BJ (cell line): ENCODE measurements at regions not wholly inside any gene's neighbourhood (a gene's known extent, or its start where the extent isn't known, plus 50 kb on each side); places are given as distances from the start of the nearest gene placed in this dataset.
"Not testable (repeated sequence)": the region's sequence is repeated elsewhere in the genome, so short reads cannot be mapped to it uniquely, and the experiment has no call there.

ENCODE experiments used
- CTCF ChIA-PET: fragments of 350-600 bp; formaldehyde crosslinking; extraction: SDS; loops from one replicate; lab custom pipeline; 2021; ENCODE audit warnings: antibody characterized with exemption, inconsistent platforms; lab: Yijun Ruan, JAX
- POLR2A ChIA-PET: fragments of 300-600 bp; sonication (Branson Sonifier 250); formaldehyde crosslinking; extraction: SDS; loops from one replicate; lab custom pipeline; 2021; ENCODE audit warnings: antibody characterized with exemption; lab: Charles Lee
- DNase-seq: peaks from one replicate; pipeline ENCODE4 v3.0.0-alpha.2; 2011; ENCODE audit warnings: low read depth
- H3K27me3 ChIP-seq: 2 replicates; pipeline ENCODE4 v1.6.0; 2011; ENCODE audit warnings: low read length; ENCODE audit not compliant: control insufficient read depth, insufficient read depth
- H3K36me3 ChIP-seq: 2 replicates; pipeline ENCODE4 v1.5.1; 2011; ENCODE audit warnings: low read length; ENCODE audit not compliant: control insufficient read depth, insufficient read depth
- H3K4me3 ChIP-seq: 2 replicates; pipeline ENCODE4 v1.5.1; 2011; ENCODE audit warnings: low read depth, mild to moderate bottlenecking, control low read depth, low read length
- CTCF ChIP-seq: IDR thresholded peaks from 2 replicates; pipeline ENCODE4 v1.5.1; 2011; ENCODE audit warnings: low read depth, mild to moderate bottlenecking, control low read depth, inconsistent platforms, low read length, moderate library complexity; ENCODE audit not compliant: insufficient read depth

- H3K36me3 ChIP-seq: no peaks in the 10 kb centered on the region
- no peak for DNase-seq
- H3K4me3 ChIP-seq: no peak overlapping the region
- no peaks in the 10 kb centered on the region for H3K27me3 ChIP-seq
- TF ChIP-seq CTCF: no peak
- POLR2A ChIA-PET: no interaction called here
- CTCF ChIA-PET: no interaction called here
Observed at GRCh38 chr14:83006121-83006670, 1472.5 kb upstream of the SEL1L start.

GRCh38 chr14:83007052-83007451 is 1473.4 kb upstream of the SEL1L start:
- DNase-seq, H3K27me3 ChIP-seq, CTCF ChIA-PET, POLR2A ChIA-PET, H3K4me3 ChIP-seq, H3K36me3 ChIP-seq: not testable (repeated sequence)

GRCh38 chr14:83007641-83008225 is 1474.1 kb upstream of the SEL1L start:
- TF ChIP-seq CTCF: no peak
- no peaks in the 10 kb centered on the region for H3K27me3 ChIP-seq
- H3K36me3 ChIP-seq: no peaks in the 10 kb centered on the region
- DNase-seq: no peak
- CTCF ChIA-PET: no interaction called here
- no peak overlapping the region for H3K4me3 ChIP-seq
- POLR2A ChIA-PET: interaction anchor here (0.6 kb wide), 1 partner anchor 9 kb away, joined by 3 read pairs; no protein-coding TSS in a partner anchor

GRCh38 chr14:83017296-83017695 is 1483.6 kb upstream of the SEL1L start:
- TF ChIP-seq CTCF: no peak
- no peak overlapping the region for H3K4me3 ChIP-seq

GRCh38 chr14:83019744-83020414 is 1486.2 kb upstream of the SEL1L start:
- POLR2A ChIA-PET: no interaction called here
- Histone ChIP-seq H3K27me3 (no peaks in the 10 kb centered on the region), H3K36me3 (no peaks in the 10 kb centered on the region), H3K4me3 (no peak overlapping the region)
- no peak for TF ChIP-seq CTCF
- CTCF ChIA-PET: no interaction called here
- no peak for DNase-seq

More at GRCh38 chr14:83017296-83017695, 1483.6 kb upstream of the SEL1L start:
- H3K27me3 ChIP-seq: no peaks in the 10 kb centered on the region
- CTCF ChIA-PET: no interaction called here
- no peaks in the 10 kb centered on the region for H3K36me3 ChIP-seq
- POLR2A ChIA-PET: no interaction called here
- DNase-seq: no peak
